ENCODE measurements at regions not wholly inside any gene's neighbourhood (a gene's known extent, or its start where the extent isn't known, plus 50 kb on each side); places are given as distances from the start of the nearest gene placed in this dataset.

GRCh38 chr9:79041266-79041665, 530.5 kb upstream of the TLE4 start:
- no peak overlapping the region for H3K27ac ChIP-seq
- H3K79me2 ChIP-seq (ENCODE audit: insufficient read depth, low read depth): no peaks in the 10 kb centered on the region
- H3K4me1 ChIP-seq (ENCODE audit: low read depth, poor library complexity, severe bottlenecking): no peaks in the 10 kb centered on the region
- no peak for TF ChIP-seq CTCF (conservative IDR thresholded peaks at IDR 0.05; ENCODE audit: low read depth, low read length)
- H2AFZ ChIP-seq (ENCODE audit: low read depth): no peak overlapping the region
- no peak overlapping the region for H3K9ac ChIP-seq
- H3K4me2 ChIP-seq: no peak overlapping the region
- no peak overlapping the region for H3K4me3 ChIP-seq (IDR thresholded peaks at IDR 0.05; ENCODE audit: insufficient read depth, low read depth, low read length)
- H3K36me3 ChIP-seq (ENCODE audit: insufficient read depth): no peaks in the 10 kb centered on the region
- no peaks in the 10 kb centered on the region for H4K20me1 ChIP-seq (ENCODE audit: insufficient read depth)
- no peaks in the 10 kb centered on the region for H3K27me3 ChIP-seq (ENCODE audit: insufficient read depth, low read depth)

- no peaks in the 10 kb centered on the region for H3K27me3 ChIP-seq (ENCODE audit: insufficient read depth, low read depth)
- no peaks in the 10 kb centered on the region for H4K20me1 ChIP-seq (ENCODE audit: insufficient read depth)
- no peak overlapping the region for H3K4me3 ChIP-seq (IDR thresholded peaks at IDR 0.05; ENCODE audit: insufficient read depth, low read depth, low read length)
- H3K36me3 ChIP-seq (ENCODE audit: insufficient read depth): no peaks in the 10 kb centered on the region
- H3K4me1 ChIP-seq (ENCODE audit: low read depth, poor library complexity, severe bottlenecking): no peaks in the 10 kb centered on the region
- H3K9ac ChIP-seq: no peak overlapping the region
- H2AFZ ChIP-seq (ENCODE audit: low read depth): no peak overlapping the region
- no peaks in the 10 kb centered on the region for H3K79me2 ChIP-seq (ENCODE audit: insufficient read depth, low read depth)
- no peak overlapping the region for H3K27ac ChIP-seq
- H3K4me2 ChIP-seq: no peak overlapping the region
- TF ChIP-seq CTCF (conservative IDR thresholded peaks at IDR 0.05; ENCODE audit: low read depth, low read length): no peak
Measured at GRCh38 chr9:79043916-79044315, 527.8 kb upstream of the TLE4 start.

GRCh38 chr9:79046401-79046800, 525.4 kb upstream of the TLE4 start:
- Histone ChIP-seq H3K4me2 (no peak overlapping the region), H2AFZ (ENCODE audit: low read depth) (no peak overlapping the region), H3K36me3 (ENCODE audit: insufficient read depth) (no peaks in the 10 kb centered on the region)

GRCh38 chr9:79049371-79049770, 522.4 kb upstream of the TLE4 start:
- no peaks in the 10 kb centered on the region for H4K20me1 ChIP-seq (ENCODE audit: insufficient read depth)
- H3K79me2 ChIP-seq (ENCODE audit: insufficient read depth, low read depth): no peaks in the 10 kb centered on the region

More at GRCh38 chr9:79046401-79046800, 525.4 kb upstream of the TLE4 start:
- Histone ChIP-seq H4K20me1 (ENCODE audit: insufficient read depth) (no peaks in the 10 kb centered on the region), H3K79me2 (ENCODE audit: insufficient read depth, low read depth) (no peaks in the 10 kb centered on the region), H3K9ac (no peak overlapping the region), H3K27ac (no peak overlapping the region), H3K27me3 (ENCODE audit: insufficient read depth, low read depth) (no peaks in the 10 kb centered on the region), H3K4me1 (ENCODE audit: low read depth, poor library complexity, severe bottlenecking) (no peaks in the 10 kb centered on the region), H3K4me3 (IDR thresholded peaks at IDR 0.05; ENCODE audit: insufficient read depth, low read depth, low read length) (no peak overlapping the region)
- no peak for TF ChIP-seq CTCF (conservative IDR thresholded peaks at IDR 0.05; ENCODE audit: low read depth, low read length)

More at GRCh38 chr9:79049371-79049770, 522.4 kb upstream of the TLE4 start:
- no peak overlapping the region for H2AFZ ChIP-seq (ENCODE audit: low read depth)
- no peak overlapping the region for H3K4me3 ChIP-seq (IDR thresholded peaks at IDR 0.05; ENCODE audit: insufficient read depth, low read depth, low read length)
- no peaks in the 10 kb centered on the region for H3K4me1 ChIP-seq (ENCODE audit: low read depth, poor library complexity, severe bottlenecking)
- TF ChIP-seq CTCF (conservative IDR thresholded peaks at IDR 0.05; ENCODE audit: low read depth, low read length): no peak
- no peak overlapping the region for H3K9ac ChIP-seq
- no peak overlapping the region for H3K4me2 ChIP-seq
- H3K36me3 ChIP-seq (ENCODE audit: insufficient read depth): no peaks in the 10 kb centered on the region
- H3K27me3 ChIP-seq (ENCODE audit: insufficient read depth, low read depth): no peaks in the 10 kb centered on the region
- no peak overlapping the region for H3K27ac ChIP-seq

Measured in KMS-11 (cell line).